ENCODE measurements at regions not wholly inside any gene's neighbourhood (a gene's known extent, or its start where the extent isn't known, plus 50 kb on each side); places are given as distances from the start of the nearest gene placed in this dataset.

- no peaks in the 10 kb centered on the region for H3K9me3 Mint-ChIP-seq
- no peaks in the 10 kb centered on the region for H3K36me3 Mint-ChIP-seq
- no peak overlapping the region for H3K27ac Mint-ChIP-seq
- no peaks in the 10 kb centered on the region for H3K4me1 Mint-ChIP-seq (ENCODE audit: low read depth)
- DNase-seq: no peak
- H3K4me3 Mint-ChIP-seq: no peak overlapping the region
- intact Hi-C loops (cut with micrococcal nuclease): no loop called here
- ChIA-PET CTCF (no interaction called here), POLR2A (no interaction called here)
- peaks cover 2% of the 10 kb centered on the region for H3K27me3 Mint-ChIP-seq
These were observed 680.9 kb upstream of the SGCG start for GRCh38 chr13:22499919-22500318.

- no peak overlapping the region for H3K27ac Mint-ChIP-seq
These were observed 675.3 kb upstream of the SGCG start for GRCh38 chr13:22505489-22505888.

GRCh38 chr13:22506096-22506691 is 674.6 kb upstream of the SGCG start:
- Mint-ChIP-seq H3K27me3 (peaks cover 5% of the 10 kb centered on the region), H3K27ac (no peak overlapping the region), H3K4me3 (no peak overlapping the region), H3K4me1 (ENCODE audit: low read depth) (no peaks in the 10 kb centered on the region), H3K36me3 (no peaks in the 10 kb centered on the region), H3K9me3 (no peaks in the 10 kb centered on the region)
- CTCF ChIA-PET: no interaction called here
- intact Hi-C loops (cut with micrococcal nuclease): no loop called here
- no peak for DNase-seq
- POLR2A ChIA-PET: no interaction called here

More at GRCh38 chr13:22505489-22505888, 675.3 kb upstream of the SGCG start:
- no peak for DNase-seq
- H3K36me3 Mint-ChIP-seq: no peaks in the 10 kb centered on the region
- peaks cover 5% of the 10 kb centered on the region for H3K27me3 Mint-ChIP-seq
- no peaks in the 10 kb centered on the region for H3K4me1 Mint-ChIP-seq (ENCODE audit: low read depth)
- ChIA-PET POLR2A (no interaction called here), CTCF (no interaction called here)
- no peaks in the 10 kb centered on the region for H3K9me3 Mint-ChIP-seq
- H3K4me3 Mint-ChIP-seq: no peak overlapping the region
- intact Hi-C loops (cut with micrococcal nuclease): no loop called here

GRCh38 chr13:22517544-22517943 is 663.2 kb upstream of the SGCG start:
- Mint-ChIP-seq H3K27me3 (peaks cover 2% of the 10 kb centered on the region), H3K27ac (no peak overlapping the region), H3K4me3 (no peak overlapping the region), H3K9me3 (peaks cover 7% of the 10 kb centered on the region), H3K4me1 (ENCODE audit: low read depth) (no peaks in the 10 kb centered on the region), H3K36me3 (no peaks in the 10 kb centered on the region)
- POLR2A ChIA-PET: no interaction called here
- no peak for DNase-seq
- intact Hi-C loops (cut with micrococcal nuclease): no loop called here
- CTCF ChIA-PET: no interaction called here

GRCh38 chr13:22536851-22537250 is 643.9 kb upstream of the SGCG start:
- no peaks in the 10 kb centered on the region for H3K4me1 Mint-ChIP-seq (ENCODE audit: low read depth)
- peaks cover 1% of the 10 kb centered on the region for H3K27me3 Mint-ChIP-seq
- ChIA-PET CTCF (no interaction called here), POLR2A (no interaction called here)
- intact Hi-C loops (cut with micrococcal nuclease): no loop called here
- H3K36me3 Mint-ChIP-seq: no peaks in the 10 kb centered on the region
- peaks cover 2% of the 10 kb centered on the region for H3K9me3 Mint-ChIP-seq
- no peak for DNase-seq
- no peak overlapping the region for H3K4me3 Mint-ChIP-seq
- H3K27ac Mint-ChIP-seq: no peak overlapping the region

- H3K27ac Mint-ChIP-seq: no peak overlapping the region
- CTCF ChIA-PET: no interaction called here
These were observed 642.4 kb upstream of the SGCG start for GRCh38 chr13:22538400-22538799.

GRCh38 chr13:22549126-22549525 is 631.7 kb upstream of the SGCG start:
- intact Hi-C loops (cut with micrococcal nuclease): no loop called here
- ChIA-PET POLR2A (no interaction called here), CTCF (no interaction called here)
- no peaks in the 10 kb centered on the region for H3K27me3 Mint-ChIP-seq
- no peak overlapping the region for H3K4me3 Mint-ChIP-seq
- no peak overlapping the region for H3K27ac Mint-ChIP-seq
- DNase-seq: no peak
- no peaks in the 10 kb centered on the region for H3K9me3 Mint-ChIP-seq
- H3K4me1 Mint-ChIP-seq (ENCODE audit: low read depth): no peaks in the 10 kb centered on the region
- no peaks in the 10 kb centered on the region for H3K36me3 Mint-ChIP-seq

More at GRCh38 chr13:22538400-22538799, 642.4 kb upstream of the SGCG start:
- POLR2A ChIA-PET: no interaction called here
- Mint-ChIP-seq H3K4me1 (ENCODE audit: low read depth) (no peaks in the 10 kb centered on the region), H3K4me3 (no peak overlapping the region), H3K27me3 (no peaks in the 10 kb centered on the region), H3K36me3 (no peaks in the 10 kb centered on the region), H3K9me3 (no peaks in the 10 kb centered on the region)
- no peak for DNase-seq
- intact Hi-C loops (cut with micrococcal nuclease): no loop called here

GRCh38 chr13:22561581-22561980 is 619.2 kb upstream of the SGCG start:
- ChIA-PET POLR2A (no interaction called here), CTCF (no interaction called here)
- Mint-ChIP-seq H3K27ac (no peak overlapping the region), H3K4me3 (no peak overlapping the region), H3K9me3 (peaks cover 10% of the 10 kb centered on the region), H3K36me3 (no peaks in the 10 kb centered on the region), H3K4me1 (ENCODE audit: low read depth) (no peaks in the 10 kb centered on the region), H3K27me3 (no peaks in the 10 kb centered on the region)
- no peak for DNase-seq
- intact Hi-C loops (cut with micrococcal nuclease): no loop called here

- no peak for DNase-seq
- Mint-ChIP-seq H3K4me1 (ENCODE audit: low read depth) (no peaks in the 10 kb centered on the region), H3K9me3 (peaks cover 10% of the 10 kb centered on the region), H3K4me3 (no peak overlapping the region), H3K27ac (no peak overlapping the region), H3K36me3 (no peaks in the 10 kb centered on the region), H3K27me3 (no peaks in the 10 kb centered on the region)
- intact Hi-C loops (cut with micrococcal nuclease): no loop called here
- CTCF ChIA-PET: no interaction called here
- POLR2A ChIA-PET: no interaction called here
These were observed 618.7 kb upstream of the SGCG start for GRCh38 chr13:22562116-22562515.

GRCh38 chr13:22563272-22563671 is 617.5 kb upstream of the SGCG start:
- no peaks in the 10 kb centered on the region for H3K27me3 Mint-ChIP-seq
- CTCF ChIA-PET: interaction anchor here (0.7 kb wide), 1 partner anchor 195 kb away, joined by 4 read pairs; no protein-coding TSS in a partner anchor
- H3K4me3 Mint-ChIP-seq: no peak overlapping the region

GRCh38 chr13:22569811-22570210 is 611.0 kb upstream of the SGCG start:
- POLR2A ChIA-PET: no interaction called here
- DNase-seq: no peak

More at GRCh38 chr13:22563272-22563671, 617.5 kb upstream of the SGCG start:
- intact Hi-C loops (cut with micrococcal nuclease): no loop called here
- H3K36me3 Mint-ChIP-seq: no peaks in the 10 kb centered on the region
- no peak overlapping the region for H3K27ac Mint-ChIP-seq
- no peaks in the 10 kb centered on the region for H3K4me1 Mint-ChIP-seq (ENCODE audit: low read depth)
- no peak for DNase-seq
- POLR2A ChIA-PET: no interaction called here
- peaks cover 10% of the 10 kb centered on the region for H3K9me3 Mint-ChIP-seq

GRCh38 chr13:22589880-22590279 is 590.9 kb upstream of the SGCG start:
- Mint-ChIP-seq H3K4me1 (ENCODE audit: low read depth) (no peaks in the 10 kb centered on the region), H3K9me3 (no peaks in the 10 kb centered on the region), H3K36me3 (no peaks in the 10 kb centered on the region), H3K27ac (no peak overlapping the region), H3K4me3 (no peak overlapping the region), H3K27me3 (no peaks in the 10 kb centered on the region)
- POLR2A ChIA-PET: no interaction called here
- intact Hi-C loops (cut with micrococcal nuclease): no loop called here
- CTCF ChIA-PET: no interaction called here
- DNase-seq: no peak

More at GRCh38 chr13:22569811-22570210, 611.0 kb upstream of the SGCG start:
- H3K27me3 Mint-ChIP-seq: peaks cover 2% of the 10 kb centered on the region
- CTCF ChIA-PET: no interaction called here
- no peaks in the 10 kb centered on the region for H3K9me3 Mint-ChIP-seq
- H3K4me3 Mint-ChIP-seq: no peak overlapping the region
- no peak overlapping the region for H3K27ac Mint-ChIP-seq
- intact Hi-C loops (cut with micrococcal nuclease): no loop called here
- no peaks in the 10 kb centered on the region for H3K36me3 Mint-ChIP-seq
- H3K4me1 Mint-ChIP-seq (ENCODE audit: low read depth): no peaks in the 10 kb centered on the region

- ChIA-PET POLR2A (no interaction called here), CTCF (no interaction called here)
- Mint-ChIP-seq H3K36me3 (no peaks in the 10 kb centered on the region), H3K27me3 (peaks cover 4% of the 10 kb centered on the region), H3K9me3 (no peaks in the 10 kb centered on the region), H3K4me1 (ENCODE audit: low read depth) (no peaks in the 10 kb centered on the region), H3K27ac (no peak overlapping the region), H3K4me3 (no peak overlapping the region)
- intact Hi-C loops (cut with micrococcal nuclease): no loop called here
- DNase-seq: no peak
These were observed 588.3 kb upstream of the SGCG start for GRCh38 chr13:22592515-22592914.

All from activated CD4-positive, alpha-beta memory T cell treated with anti-CD3 and anti-CD28 coated beads for 36 hours (primary cell).